Fibroblast of peridontal ligament (primary cell): ENCODE measurements at regions not wholly inside any gene's neighbourhood (a gene's known extent, or its start where the extent isn't known, plus 50 kb on each side); places are given as distances from the start of the nearest gene placed in this dataset.
"Not testable (repeated sequence)": the region's sequence is repeated elsewhere in the genome, so short reads cannot be mapped to it uniquely, and the experiment has no call there.

Source experiments
- DNase-seq: peaks from one replicate; pipeline ENCODE4 v3.0.0-alpha.2; 2010; ENCODE audit errors: extremely low read depth

- DNase-seq = no peak
These were observed 273.8 kb downstream of the RPS6KC1 start for GRCh38 chr1:213324859-213325258.

GRCh38 chr1:213325482-213325881, 274.4 kb downstream of the RPS6KC1 start:
- DNase-seq = no peak

- no peak for DNase-seq
These were observed 275.4 kb downstream of the RPS6KC1 start for GRCh38 chr1:213326281-213327016.

GRCh38 chr1:213327017-213327667, 276.1 kb downstream of the RPS6KC1 start:
- DNase-seq = peak; percentile 72

- DNase-seq = no peak
These were observed 278.5 kb downstream of the RPS6KC1 start for GRCh38 chr1:213329406-213330008.

GRCh38 chr1:213330281-213330680, 279.2 kb downstream of the RPS6KC1 start:
- DNase-seq = no peak

- no peak for DNase-seq
These were observed 280.7 kb downstream of the RPS6KC1 start for GRCh38 chr1:213331631-213332175.

- no peak for DNase-seq
These were observed 281.4 kb downstream of the RPS6KC1 start for GRCh38 chr1:213332491-213332890.

GRCh38 chr1:213333121-213333520, 282.1 kb downstream of the RPS6KC1 start:
- no peak for DNase-seq

GRCh38 chr1:213335084-213335483, 284.0 kb downstream of the RPS6KC1 start:
- no peak for DNase-seq

- no peak for DNase-seq
These were observed 286.1 kb downstream of the RPS6KC1 start for GRCh38 chr1:213337025-213337678.

- no peak for DNase-seq
These were observed 289.6 kb downstream of the RPS6KC1 start for GRCh38 chr1:213340593-213340992.

GRCh38 chr1:213345621-213346020, 294.6 kb downstream of the RPS6KC1 start:
- no peak for DNase-seq

GRCh38 chr1:213357403-213357802, 306.4 kb downstream of the RPS6KC1 start:
- no peak for DNase-seq

GRCh38 chr1:213358368-213358767, 307.3 kb downstream of the RPS6KC1 start:
- not testable (repeated sequence) for DNase-seq

- DNase-seq = no peak
These were observed 311.6 kb downstream of the RPS6KC1 start for GRCh38 chr1:213362598-213362997.

- no peak for DNase-seq
These were observed 315.2 kb downstream of the RPS6KC1 start for GRCh38 chr1:213366141-213366831.

GRCh38 chr1:213369465-213369864, 318.4 kb downstream of the RPS6KC1 start:
- DNase-seq = no peak

GRCh38 chr1:213370523-213370922, 319.5 kb downstream of the RPS6KC1 start:
- DNase-seq = no peak

- no peak for DNase-seq
These were observed 320.4 kb downstream of the RPS6KC1 start for GRCh38 chr1:213371525-213371846.

GRCh38 chr1:213371847-213372619, 321.0 kb downstream of the RPS6KC1 start:
- DNase-seq = no peak
